Stomach (tissue), 8 donors: ENCODE measurements at regions not wholly inside any gene's neighbourhood (a gene's known extent, or its start where the extent isn't known, plus 50 kb on each side); places are given as distances from the start of the nearest gene placed in this dataset.

ENCODE experiments used
- DNase-seq, 2 donors: peaks; one replicate each; pipeline versions ENCODE4 v3.0.0 to v3.0.0-alpha.2; 2013 to 2019
- H3K27ac ChIP-seq, 5 donors: fragments of 200-600 bp in 4 of 5; sonication (generic) in 4 of 5; one replicate each; pipeline ENCODE4 v1.5.1; 2013 to 2019; ENCODE audit warnings: mild to moderate bottlenecking in 1 of 5, moderate library complexity in 1 of 5
- H3K27me3 ChIP-seq, 3 donors: fragments of 200-600 bp; sonication (generic); one replicate each; pipeline ENCODE4 v1.5.1; 2017 to 2019; ENCODE audit warnings: mixed run types in 1 of 3
- H3K36me3 ChIP-seq, 4 donors: fragments of 200-600 bp; sonication (generic); 1 replicate in 3 of 4; 2 replicates in 1 of 4; pipeline ENCODE4 v1.5.1; 2016 to 2019
- H3K4me1 ChIP-seq, 4 donors: fragments of 200-600 bp; sonication (generic); one replicate each; pipeline ENCODE4 v1.5.1; 2016 to 2019
- H3K4me3 ChIP-seq, 4 donors: fragments of 200-600 bp; sonication (generic) in 3 of 4; one replicate each; pipeline ENCODE4 v1.5.1; 2016 to 2019; ENCODE audit warnings: mild to moderate bottlenecking in 1 of 4
- H3K9me3 ChIP-seq, 4 donors: fragments of 200-600 bp; sonication (generic); one replicate each; pipeline ENCODE4 v1.5.1; 2016 to 2019
- EP300 ChIP-seq: sonication (generic); formaldehyde crosslinking; IDR thresholded peaks from one replicate; pipeline ENCODE4 v1.6.1; 2017; ENCODE audit warnings: antibody characterized with exemption
- POLR2A ChIP-seq, 4 donors: fragments of 450-650 bp; IDR thresholded peaks; one replicate each; pipeline ENCODE4 v1.6.1; 2016; ENCODE audit warnings: antibody characterized with exemption in 4 of 4, control low read depth in 2 of 4, mild to moderate bottlenecking in 1 of 4, moderate library complexity in 1 of 4
- POLR2AphosphoS5 ChIP-seq, 3 donors: sonication (generic); formaldehyde crosslinking; IDR thresholded peaks; one replicate each; pipeline ENCODE4 v1.6.1; 2016; ENCODE audit warnings: antibody characterized with exemption in 3 of 3
- WGBS, 5 donors: extraction: QIAGEN DNeasy Blood & Tissue Kit in 3 of 5; methylation state at CpG; one replicate each; pipeline versions ENCODE4 v1.1.5 to v1.1.7; 2013 to 2018; 5-methylcytosine and 5-hydroxymethylcytosine counted together
- intact Hi-C: fragments of 100-400 bp; cut with DNase I; formaldehyde crosslinking; loops from one replicate; pipeline ENCODE4 v1.15.1; 2023; ENCODE audit warnings: low total_unique reads
- TF ChIP-seq, protein P1 (sequence below), 7 experiments: fragments of 450-650 bp in 4 of 7; fragments of 200-600 bp in 3 of 7; sonication (generic) in 3 of 7; IDR thresholded peaks; one replicate each; pipeline ENCODE4 v1.5.1; 2016 to 2019; ENCODE audit warnings: antibody characterized with exemption in 7 of 7, control low read depth in 2 of 7, mild to moderate bottlenecking in 1 of 7
- donor health status: healthy with polysubstance abuse.
- donor health status: Bipolar disorder and iron deficiency.
- donor health status: healthy.

- H3K4me1 ChIP-seq = peaks cover 0 to 17% (median 15%) of the 10 kb centered on the region in 4 donors
These were observed 2111.5 kb upstream of the PIK3C3 start for GRCh38 chr18:39843546-39843945.

GRCh38 chr18:39842366-39842914 is 2112.6 kb upstream of the PIK3C3 start:
- Histone ChIP-seq H3K4me3 (no peak overlapping the region), H3K9me3 (no peaks in the 10 kb centered on the region), H3K27me3 (peaks cover 0 to 12% (median 11%) of the 10 kb centered on the region in 3 donors), H3K36me3 (no peaks in the 10 kb centered on the region), H3K4me1 (peaks cover 0 to 17% (median 15%) of the 10 kb centered on the region in 4 donors), H3K27ac (no peak overlapping the region)
- WGBS, 5 donors = 40 to 59% (median 48%) methylated on average over 9 of the region's 9 CpGs
- intact Hi-C loops = no loop called here
- no peak for DNase-seq
- TF ChIP-seq POLR2AphosphoS5 (IDR thresholded peaks at IDR 0.05) (no peak), EP300 (no peak), POLR2A (IDR thresholded peaks at IDR 0.05) (no peak)
- TF ChIP-seq, protein P1, sequence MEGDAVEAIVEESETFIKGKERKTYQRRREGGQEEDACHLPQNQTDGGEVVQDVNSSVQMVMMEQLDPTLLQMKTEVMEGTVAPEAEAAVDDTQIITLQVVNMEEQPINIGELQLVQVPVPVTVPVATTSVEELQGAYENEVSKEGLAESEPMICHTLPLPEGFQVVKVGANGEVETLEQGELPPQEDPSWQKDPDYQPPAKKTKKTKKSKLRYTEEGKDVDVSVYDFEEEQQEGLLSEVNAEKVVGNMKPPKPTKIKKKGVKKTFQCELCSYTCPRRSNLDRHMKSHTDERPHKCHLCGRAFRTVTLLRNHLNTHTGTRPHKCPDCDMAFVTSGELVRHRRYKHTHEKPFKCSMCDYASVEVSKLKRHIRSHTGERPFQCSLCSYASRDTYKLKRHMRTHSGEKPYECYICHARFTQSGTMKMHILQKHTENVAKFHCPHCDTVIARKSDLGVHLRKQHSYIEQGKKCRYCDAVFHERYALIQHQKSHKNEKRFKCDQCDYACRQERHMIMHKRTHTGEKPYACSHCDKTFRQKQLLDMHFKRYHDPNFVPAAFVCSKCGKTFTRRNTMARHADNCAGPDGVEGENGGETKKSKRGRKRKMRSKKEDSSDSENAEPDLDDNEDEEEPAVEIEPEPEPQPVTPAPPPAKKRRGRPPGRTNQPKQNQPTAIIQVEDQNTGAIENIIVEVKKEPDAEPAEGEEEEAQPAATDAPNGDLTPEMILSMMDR (IDR thresholded peaks at IDR 0.05) = no peak

More at GRCh38 chr18:39843546-39843945, 2111.5 kb upstream of the PIK3C3 start:
- WGBS, 5 donors = 68 to 78% (median 74%) methylated on average over 4 of the region's 4 CpGs
- H3K9me3 ChIP-seq = no peaks in the 10 kb centered on the region
- intact Hi-C loops = no loop called here
- no peak for DNase-seq
- no peak overlapping the region for H3K27ac ChIP-seq
- peaks cover 0 to 12% (median 11%) of the 10 kb centered on the region in 3 donors for H3K27me3 ChIP-seq
- H3K36me3 ChIP-seq = no peaks in the 10 kb centered on the region
- TF ChIP-seq, protein P1 (IDR thresholded peaks at IDR 0.05) = no peak
- TF ChIP-seq POLR2AphosphoS5 (IDR thresholded peaks at IDR 0.05) (no peak), POLR2A (IDR thresholded peaks at IDR 0.05) (no peak), EP300 (no peak)
- H3K4me3 ChIP-seq = no peak overlapping the region

DNA sequence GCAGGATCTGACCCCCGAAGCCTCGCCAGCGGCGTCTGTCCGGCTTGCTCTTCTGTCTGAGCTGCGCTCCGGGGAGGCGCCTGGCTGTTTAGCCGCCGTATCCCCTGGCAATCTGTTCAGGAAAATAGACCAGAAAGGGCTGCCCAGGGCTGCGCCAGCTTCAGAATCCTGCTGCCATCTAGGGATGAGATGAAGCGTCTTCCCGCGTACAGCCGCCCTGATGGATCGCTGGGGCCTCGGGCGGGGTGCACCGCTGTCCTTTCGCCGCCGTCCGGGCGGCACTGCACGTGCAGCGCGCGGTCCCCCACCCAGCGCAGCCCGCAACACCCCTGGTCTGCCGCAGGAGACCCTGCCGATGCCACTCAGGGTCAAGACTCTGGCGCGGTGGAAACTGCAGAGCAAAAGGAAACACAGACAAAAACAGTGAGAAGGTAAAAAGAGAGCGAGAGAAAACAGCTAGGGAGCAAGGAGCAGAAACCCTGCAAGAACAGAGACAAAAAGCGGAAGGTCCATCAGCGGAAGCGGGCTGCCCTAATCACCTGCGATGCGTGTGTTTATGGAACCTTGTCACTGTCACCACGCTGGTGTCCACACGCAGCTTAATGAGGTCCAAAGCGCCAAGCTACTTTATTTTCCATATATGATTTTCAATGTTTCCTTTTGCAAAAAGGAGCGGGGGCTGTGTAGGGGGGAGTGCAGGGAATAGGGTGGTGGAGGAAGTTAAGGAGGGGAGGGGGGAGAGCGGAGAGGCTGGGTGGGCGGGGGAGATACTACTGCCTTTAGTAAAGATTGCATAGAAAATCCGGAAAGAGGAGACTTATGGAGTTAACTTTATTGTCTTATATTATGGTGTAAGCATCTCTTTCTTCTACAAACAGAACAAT is 2113.3 kb upstream of the PIK3C3 start:
- intact Hi-C loops = no loop called here
- Histone ChIP-seq H3K4me1 (peaks cover 0 to 17% (median 15%) of the 10 kb centered on the region in 4 donors), H3K9me3 (no peaks in the 10 kb centered on the region), H3K27ac (no peak overlapping the region), H3K36me3 (no peaks in the 10 kb centered on the region), H3K4me3 (peak overlapping the region; percentile 36 to 42 (median 39)), H3K27me3 (peaks cover 0 to 12% (median 11%) of the 10 kb centered on the region in 3 donors)
- TF ChIP-seq, protein P1 (IDR thresholded peaks at IDR 0.05) = no peak
- TF ChIP-seq POLR2A (IDR thresholded peaks at IDR 0.05) = no peak
- TF ChIP-seq POLR2AphosphoS5 (IDR thresholded peaks at IDR 0.05) = no peak
- no peak for TF ChIP-seq EP300
- 2 to 8% (median 5%) methylated on average over 41 to 47 of the region's 47 CpGs for WGBS, 5 donors
- DNase-seq = peak; percentile 27 to 90

DNA sequence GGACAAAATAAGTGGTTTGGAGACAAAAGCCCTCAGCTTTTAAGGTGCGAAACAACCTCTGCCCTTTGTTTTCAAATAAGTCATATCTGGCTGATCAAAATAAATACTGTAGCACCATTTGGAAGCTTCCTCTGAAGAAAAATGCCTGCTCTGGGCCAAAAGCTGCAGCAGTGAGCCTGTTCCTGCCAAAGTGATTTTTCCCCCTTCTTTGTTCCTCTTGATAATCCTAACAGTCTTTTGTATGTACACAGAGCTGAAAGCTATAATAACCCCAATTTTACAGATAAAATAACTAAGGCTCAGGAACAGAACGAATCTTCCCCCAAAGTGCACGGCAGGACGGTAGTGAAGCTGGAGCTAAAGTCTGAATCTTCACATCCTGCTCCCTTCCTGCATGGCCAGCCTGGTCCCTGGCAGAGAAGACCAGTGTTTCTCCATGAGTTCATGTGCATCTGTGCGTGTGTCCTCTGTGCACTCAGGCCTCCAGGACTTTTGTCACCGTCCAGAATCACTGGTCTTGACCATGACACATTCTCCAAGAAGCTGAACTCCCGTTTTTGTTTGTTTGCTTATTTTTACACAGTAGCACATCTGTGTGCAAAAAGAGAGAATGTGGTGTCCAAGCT is 2114.1 kb upstream of the PIK3C3 start:
- WGBS, 5 donors = 19 to 24% (median 21%) methylated on average over 7 of the region's 7 CpGs
- Histone ChIP-seq H3K4me1 (peaks cover 0 to 17% (median 15%) of the 10 kb centered on the region in 4 donors), H3K27me3 (peaks cover 0 to 12% (median 11%) of the 10 kb centered on the region in 3 donors), H3K4me3 (peak overlapping the region; percentile 36 to 42 (median 39)), H3K27ac (no peak overlapping the region), H3K36me3 (no peaks in the 10 kb centered on the region), H3K9me3 (no peaks in the 10 kb centered on the region)
- DNase-seq = peak in 1 of 2 donors; percentile 47
- intact Hi-C loops = no loop called here
- TF ChIP-seq, protein P1 (IDR thresholded peaks at IDR 0.05) = no peak
- no peak for TF ChIP-seq POLR2A (IDR thresholded peaks at IDR 0.05)
- TF ChIP-seq EP300 = no peak
- no peak for TF ChIP-seq POLR2AphosphoS5 (IDR thresholded peaks at IDR 0.05)
